ENCODE measurements at regions not wholly inside any gene's neighbourhood (a gene's known extent, or its start where the extent isn't known, plus 50 kb on each side); places are given as distances from the start of the nearest gene placed in this dataset.

DNA sequence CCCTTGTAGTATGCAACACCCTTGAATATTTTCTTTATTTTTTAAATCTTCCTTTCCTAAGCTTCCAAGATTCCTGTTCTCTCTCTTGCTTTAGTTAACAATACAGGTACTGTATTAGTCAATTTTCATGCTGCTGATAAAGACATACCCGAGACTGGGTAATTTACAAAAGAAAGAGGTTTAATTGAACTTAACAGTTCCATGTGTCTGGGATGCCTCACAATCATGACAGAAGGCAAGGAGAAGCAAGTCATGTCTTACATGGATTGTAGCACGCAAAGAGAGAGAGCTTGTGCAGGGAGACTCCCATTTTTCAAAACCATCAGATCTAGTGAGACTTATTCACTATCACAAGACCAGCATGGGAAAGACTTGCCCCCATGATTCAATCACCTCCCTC lies 1024.3 kb downstream of the PCDH9 start:
- TF ChIP-seq CTCF (IDR thresholded peaks at IDR 0.05; ENCODE audit: low read depth, low read length): no peak
- no peak for DNase-seq (ENCODE audit: extremely low read depth, low read depth)

DNA sequence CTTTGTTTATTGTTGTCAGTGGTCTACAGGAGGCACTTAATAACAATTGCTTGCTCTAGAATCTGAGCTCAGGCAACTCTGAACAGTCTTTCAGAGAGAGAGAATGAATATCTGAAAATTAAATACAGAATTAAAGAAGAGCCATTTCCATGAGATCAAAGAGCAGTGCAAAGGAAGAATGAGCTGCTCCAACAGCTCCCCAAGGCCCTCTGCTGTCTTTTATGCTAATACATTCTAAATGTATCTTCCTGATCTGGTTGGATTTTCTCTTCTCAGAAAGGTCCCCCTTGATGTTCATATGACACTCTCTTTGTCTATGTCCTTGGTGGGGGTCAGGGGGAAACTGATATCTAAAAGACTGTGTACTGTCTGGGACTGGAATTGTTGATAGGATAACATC lies 1029.6 kb downstream of the PCDH9 start:
- TF ChIP-seq CTCF (IDR thresholded peaks at IDR 0.05; ENCODE audit: low read depth, low read length): no peak
- DNase-seq (ENCODE audit: extremely low read depth, low read depth): no peak

- no peak for TF ChIP-seq CTCF (IDR thresholded peaks at IDR 0.05; ENCODE audit: low read depth, low read length)
- DNase-seq (ENCODE audit: extremely low read depth, low read depth): no peak
Observed at GRCh38 chr13:66195238-66195637, 1034.9 kb downstream of the PCDH9 start.

- no peak for DNase-seq (ENCODE audit: extremely low read depth, low read depth)
- no peak for TF ChIP-seq CTCF (IDR thresholded peaks at IDR 0.05; ENCODE audit: low read depth, low read length)
Observed at GRCh38 chr13:66189986-66190385, 1040.2 kb downstream of the PCDH9 start.

- no peak for DNase-seq (ENCODE audit: extremely low read depth, low read depth)
- no peak for TF ChIP-seq CTCF (IDR thresholded peaks at IDR 0.05; ENCODE audit: low read depth, low read length)
Observed at GRCh38 chr13:66180836-66181235, 1049.3 kb downstream of the PCDH9 start.

DNA sequence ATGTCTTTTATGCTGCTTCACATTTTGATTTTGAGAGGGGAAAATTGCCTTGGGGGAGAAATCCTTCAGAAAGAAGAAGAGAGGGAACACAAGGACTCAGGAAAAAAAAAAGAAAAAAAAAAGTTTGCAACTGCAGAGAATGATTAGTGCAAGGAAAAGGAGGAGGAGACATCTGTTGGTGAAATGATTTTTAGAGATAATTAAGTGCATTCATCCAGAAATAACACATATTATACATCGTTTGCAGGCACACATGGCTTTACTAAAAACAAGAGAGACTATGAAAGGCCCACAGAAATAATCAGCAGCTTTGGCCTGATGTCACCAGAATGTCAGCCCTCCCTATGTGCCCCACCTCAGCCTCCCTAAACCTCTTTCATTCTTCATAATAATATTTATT lies 1058.2 kb downstream of the PCDH9 start:
- no peak for TF ChIP-seq CTCF (IDR thresholded peaks at IDR 0.05; ENCODE audit: low read depth, low read length)
- DNase-seq (ENCODE audit: extremely low read depth, low read depth): no peak

DNA sequence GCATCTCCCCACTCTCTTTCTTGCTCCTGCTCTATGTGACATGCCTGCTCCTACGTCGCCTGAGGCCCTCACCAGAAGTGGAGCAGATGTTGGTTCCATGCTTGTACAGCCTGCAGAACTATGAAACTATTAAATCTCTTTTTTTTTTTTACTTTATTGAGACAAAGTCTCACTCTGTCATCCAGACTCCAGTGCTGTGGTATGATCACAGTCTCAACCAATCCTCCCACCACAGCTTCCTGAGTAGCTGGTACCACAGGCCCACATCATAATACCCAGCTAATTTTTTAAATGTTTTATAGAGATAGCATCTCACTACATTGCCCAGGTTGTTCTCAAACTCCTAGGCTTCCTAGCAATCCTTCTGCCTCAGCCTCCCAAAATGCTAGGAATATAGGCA lies 1067.7 kb downstream of the PCDH9 start:
- no peak for TF ChIP-seq CTCF (IDR thresholded peaks at IDR 0.05; ENCODE audit: low read depth, low read length)
- no peak for DNase-seq (ENCODE audit: extremely low read depth, low read depth)

All from AG09319 (cell line).